NCI-H1092 treated with DMSO at 0.1 percent for 48 hours (cell line): ENCODE measurements at regions not wholly inside any gene's neighbourhood (a gene's known extent, or its start where the extent isn't known, plus 50 kb on each side); places are given as distances from the start of the nearest gene placed in this dataset.
"Not testable (repeated sequence)": the region's sequence is repeated elsewhere in the genome, so short reads cannot be mapped to it uniquely, and the experiment has no call there.

Experiments used
- DNase-seq: peaks from one replicate; lab custom pipeline; 2025; lab: John Stamatoyannopoulos, UW

DNA sequence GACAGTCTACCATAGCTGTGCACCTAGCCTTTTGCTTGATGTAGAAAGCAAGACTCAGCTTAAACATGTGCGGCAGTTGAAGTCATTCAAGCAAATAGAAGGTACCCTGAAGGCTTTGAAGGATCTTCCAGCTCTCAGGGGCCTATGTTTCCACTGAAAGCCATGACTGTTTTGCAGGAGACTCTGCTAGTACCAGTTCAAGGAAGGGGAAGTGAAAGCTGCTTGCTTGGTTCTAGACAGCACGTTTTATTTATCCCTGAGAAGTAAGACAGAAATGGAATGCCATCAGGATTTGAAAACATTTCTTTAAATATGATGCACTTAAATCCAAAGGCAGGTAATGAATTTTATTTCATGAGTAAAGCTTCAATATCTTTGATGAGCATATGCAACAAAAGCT lies 311.4 kb downstream of the PDCD6IP start:
- DNase-seq: no peak

DNA sequence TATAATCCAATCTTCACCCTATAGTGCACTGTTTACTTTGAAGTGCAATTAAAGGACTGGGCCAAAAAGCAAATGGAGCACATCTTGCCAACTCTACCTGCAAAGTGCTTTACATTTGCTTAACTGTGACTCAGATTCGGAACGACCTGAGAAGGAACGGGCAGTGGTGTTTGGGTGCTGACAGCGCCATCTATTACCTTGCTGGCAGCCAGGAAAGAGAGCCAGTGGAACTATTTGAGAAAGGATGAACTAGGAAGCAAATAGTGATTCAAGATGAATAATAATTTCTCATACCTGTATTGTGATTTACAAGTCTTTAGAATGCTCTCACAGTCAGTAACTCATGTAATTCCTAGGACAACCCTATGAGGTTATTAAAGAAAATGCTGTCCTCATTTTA lies 312.9 kb downstream of the PDCD6IP start:
- DNase-seq: no peak

DNA sequence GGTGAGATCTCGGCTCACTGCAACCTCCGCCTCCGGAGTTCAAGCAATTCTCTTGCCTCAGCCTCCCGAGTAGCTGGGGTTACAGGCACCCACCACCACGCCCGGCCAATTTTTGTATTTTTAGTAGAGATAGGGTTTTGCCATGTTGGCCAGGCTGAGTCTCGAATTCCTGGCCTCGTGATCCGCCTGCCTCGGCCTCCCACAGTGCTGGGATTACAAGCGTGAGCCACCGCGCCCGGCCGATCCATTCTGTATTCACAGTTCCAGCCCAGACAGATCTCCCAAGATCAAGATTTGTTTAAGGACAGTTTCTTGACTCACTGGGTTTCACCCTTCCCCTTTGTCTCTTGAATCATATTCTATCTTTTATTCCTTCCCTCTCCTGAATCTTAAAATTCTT lies 313.8 kb downstream of the PDCD6IP start:
- DNase-seq: not testable (repeated sequence)

DNA sequence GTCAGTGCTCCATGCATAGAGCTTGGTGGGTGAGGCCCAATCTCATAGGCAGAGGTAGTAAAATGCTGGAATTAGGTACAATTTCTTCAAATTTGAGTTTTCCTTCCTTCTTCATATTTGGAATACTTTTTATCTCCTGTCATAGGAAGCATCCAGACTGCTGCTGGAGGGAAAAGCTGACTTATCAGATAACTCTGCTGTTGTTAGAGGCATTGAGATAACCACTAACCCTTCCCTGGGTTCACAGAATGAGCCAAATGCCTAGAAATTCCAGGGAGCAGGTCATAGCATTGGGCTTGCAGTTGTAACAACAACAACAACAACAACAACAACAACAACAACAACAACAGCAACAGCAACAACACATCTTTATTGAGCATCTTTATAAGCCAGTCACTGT lies 332.7 kb downstream of the PDCD6IP start:
- DNase-seq: no peak

DNA sequence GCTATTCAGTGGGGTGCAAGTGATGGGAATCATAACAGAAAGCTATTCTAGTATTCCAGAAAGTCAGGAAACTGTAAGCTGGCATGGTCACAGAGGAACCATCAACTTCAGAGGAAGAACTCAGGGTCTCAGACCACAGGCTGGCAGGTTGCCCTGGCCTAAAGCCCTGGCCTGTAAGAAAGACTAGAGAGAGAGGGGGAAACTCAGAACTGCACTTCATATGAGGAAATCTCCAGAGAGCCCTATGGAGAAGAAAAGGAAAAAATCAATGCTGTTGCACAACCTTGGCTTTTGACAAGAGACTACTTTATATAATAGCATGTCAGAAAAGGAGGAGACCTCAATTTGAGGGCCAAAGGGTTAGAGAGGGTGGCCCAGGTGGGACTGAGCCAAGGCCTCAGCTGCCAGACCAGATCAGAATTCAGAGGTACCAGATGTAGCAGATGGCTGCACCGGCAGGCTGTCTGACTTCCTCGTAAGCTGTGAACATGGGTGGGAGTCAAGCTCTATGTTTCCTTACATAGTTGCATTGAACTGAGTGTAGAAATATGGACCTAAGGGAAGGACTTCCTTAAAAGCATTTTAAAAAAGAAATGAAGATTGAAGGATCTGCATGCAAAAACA lies 333.8 kb downstream of the PDCD6IP start:
- DNase-seq: no peak

DNA sequence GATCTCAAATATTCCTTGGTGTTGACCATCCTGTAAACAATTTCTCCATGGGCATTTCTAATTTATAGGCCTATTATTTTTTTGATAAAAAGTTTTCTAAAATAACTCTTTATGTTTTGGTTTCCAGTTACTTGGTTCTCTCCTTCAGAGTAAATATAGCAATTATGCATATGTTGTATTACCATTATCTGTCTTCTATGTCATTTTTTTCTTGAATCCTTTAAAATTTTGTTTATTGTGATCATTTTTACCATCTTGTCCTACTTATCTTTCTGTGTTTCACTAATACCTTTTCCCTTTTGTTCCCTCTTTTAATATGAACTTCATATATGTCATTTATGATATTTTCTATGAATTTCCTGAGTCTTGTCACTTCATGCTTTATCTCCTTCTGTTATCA lies 341.1 kb downstream of the PDCD6IP start:
- no peak for DNase-seq

DNA sequence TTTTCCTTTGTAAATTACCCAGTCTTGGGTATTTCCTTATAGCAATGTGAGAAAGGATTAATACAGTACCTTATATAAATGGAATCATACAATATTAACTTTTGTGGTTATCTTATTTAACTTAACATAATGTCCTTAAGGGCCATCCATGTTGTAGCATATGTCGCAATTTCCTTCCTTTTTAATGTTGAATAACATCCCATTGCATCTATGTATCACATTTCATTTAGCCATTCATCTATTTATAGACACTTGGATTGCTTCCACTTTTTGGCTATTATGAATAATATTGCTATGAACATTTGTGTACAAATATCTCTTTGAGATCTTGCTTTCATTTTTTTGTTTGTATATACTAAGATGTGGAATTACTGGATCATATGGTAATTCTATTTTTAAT lies 342.2 kb downstream of the PDCD6IP start:
- DNase-seq: no peak

DNA sequence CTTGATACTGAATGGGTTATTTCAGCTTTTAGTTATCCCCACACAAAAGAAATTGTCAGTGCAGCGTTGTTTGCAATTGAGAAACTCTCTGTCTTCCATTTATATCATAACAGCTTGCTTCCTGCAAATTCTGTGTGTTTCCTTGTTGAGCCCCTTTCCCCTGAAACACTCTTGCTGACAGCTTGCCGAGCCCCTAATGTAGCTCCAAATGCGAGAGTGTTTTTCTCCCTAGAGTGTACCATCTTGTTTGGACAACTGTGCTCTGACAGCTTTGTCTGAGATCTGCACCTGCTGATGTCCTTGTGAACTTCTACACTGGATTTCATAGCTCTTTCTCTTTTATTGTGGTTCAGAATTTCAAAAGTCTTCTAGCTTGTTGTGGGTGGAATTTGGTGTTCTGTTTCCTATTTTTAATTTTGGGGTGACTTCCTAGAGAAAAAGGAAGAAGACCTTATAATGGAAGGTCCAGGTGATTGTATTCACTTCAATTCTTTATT lies 343.5 kb downstream of the PDCD6IP start:
- peak; percentile 16 for DNase-seq

DNA sequence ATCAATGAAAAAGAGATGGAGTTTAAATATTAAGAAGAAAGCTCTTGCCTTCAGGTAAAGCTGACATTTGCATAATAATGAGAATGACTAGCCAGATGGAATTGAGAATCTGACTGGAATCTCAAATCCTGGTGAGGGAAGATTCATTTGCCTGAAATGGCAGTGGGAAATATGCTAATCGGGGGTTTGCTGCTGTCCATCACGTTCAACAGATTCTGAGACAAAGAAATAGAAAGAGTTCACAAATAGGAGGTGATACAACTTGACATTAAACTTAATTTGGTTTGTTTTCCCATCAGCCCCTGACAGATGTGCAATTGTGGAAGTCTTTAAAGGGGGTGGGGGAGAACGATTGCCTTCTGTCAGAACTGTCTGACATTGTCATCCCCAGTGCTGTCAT lies 347.4 kb downstream of the PDCD6IP start:
- no peak for DNase-seq

DNA sequence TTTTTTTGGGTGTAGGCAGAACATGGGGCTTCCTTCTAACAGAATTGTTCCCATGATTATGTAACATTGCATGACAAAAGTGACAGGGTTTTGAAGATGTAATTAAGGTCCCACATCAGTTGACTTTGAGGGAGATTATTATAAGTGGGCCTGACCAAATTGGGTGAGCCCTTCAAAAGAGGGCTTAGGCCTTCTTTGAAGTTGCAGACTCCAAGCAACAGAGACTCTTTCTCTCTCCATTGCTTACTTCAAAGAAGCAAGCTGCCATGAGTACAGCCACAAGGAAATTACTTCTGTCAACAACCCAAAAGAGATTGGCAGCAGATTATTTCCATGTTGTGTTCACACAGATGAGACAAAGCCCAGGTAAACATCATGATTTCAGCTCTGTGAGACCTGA lies 348.2 kb downstream of the PDCD6IP start:
- no peak for DNase-seq

DNA sequence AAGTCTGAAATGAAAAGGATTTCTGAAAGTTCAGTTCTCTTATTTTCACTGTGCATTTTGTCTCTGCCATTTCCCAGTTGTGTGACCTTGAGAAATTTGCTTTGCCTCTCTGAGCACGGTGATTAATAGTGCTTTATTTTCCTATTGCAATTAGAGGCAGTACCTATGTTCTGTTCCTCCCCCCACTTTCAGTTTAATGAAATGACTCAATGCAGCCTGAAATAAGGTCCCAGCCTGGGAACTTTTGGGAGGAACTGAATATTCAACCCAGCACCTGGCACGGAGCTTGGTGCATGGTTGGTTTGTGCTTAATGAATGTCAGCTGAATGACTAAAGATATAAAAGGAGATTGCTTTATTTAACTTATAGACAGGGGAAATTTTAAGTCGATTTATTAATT lies 352.6 kb downstream of the PDCD6IP start:
- no peak for DNase-seq

DNA sequence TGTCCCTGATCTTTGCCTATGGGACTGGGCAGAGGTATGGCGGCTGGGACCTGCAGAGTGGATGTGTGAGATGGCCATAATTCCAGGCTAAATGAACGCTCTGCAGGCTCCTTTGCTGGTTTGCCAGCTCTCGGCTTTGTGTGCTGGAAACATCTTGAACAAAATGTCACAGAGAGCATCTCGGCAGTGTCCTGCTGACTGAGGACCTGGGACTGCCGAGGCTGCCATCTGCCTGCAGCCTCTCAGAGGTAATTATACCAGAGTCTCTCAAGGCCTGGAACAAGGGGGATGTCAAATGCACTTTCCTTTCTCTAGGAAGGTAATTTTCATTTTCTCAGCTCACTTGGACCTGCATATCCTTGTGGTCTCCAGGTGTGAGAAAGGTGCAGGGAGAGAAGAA lies 354.2 kb downstream of the PDCD6IP start:
- no peak for DNase-seq

DNA sequence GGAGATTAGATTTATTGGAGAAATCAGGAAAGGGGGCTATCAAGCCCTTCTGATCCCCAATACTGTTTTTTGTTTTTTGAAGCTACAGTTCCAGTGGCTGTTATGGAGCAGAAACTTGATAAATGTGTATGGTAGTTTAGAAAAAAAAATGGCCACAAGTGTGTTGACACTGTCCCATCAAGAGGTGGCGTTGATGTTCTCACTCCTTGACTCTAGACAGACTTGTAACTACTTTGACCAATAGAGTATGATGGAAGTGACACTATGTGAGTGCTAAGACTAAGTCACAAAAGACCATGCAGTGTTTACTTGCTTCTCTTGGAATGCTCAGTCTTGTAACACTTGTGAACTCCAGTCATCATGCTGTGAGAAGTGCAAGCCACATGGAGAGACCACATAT lies 356.7 kb downstream of the PDCD6IP start:
- no peak for DNase-seq

DNA sequence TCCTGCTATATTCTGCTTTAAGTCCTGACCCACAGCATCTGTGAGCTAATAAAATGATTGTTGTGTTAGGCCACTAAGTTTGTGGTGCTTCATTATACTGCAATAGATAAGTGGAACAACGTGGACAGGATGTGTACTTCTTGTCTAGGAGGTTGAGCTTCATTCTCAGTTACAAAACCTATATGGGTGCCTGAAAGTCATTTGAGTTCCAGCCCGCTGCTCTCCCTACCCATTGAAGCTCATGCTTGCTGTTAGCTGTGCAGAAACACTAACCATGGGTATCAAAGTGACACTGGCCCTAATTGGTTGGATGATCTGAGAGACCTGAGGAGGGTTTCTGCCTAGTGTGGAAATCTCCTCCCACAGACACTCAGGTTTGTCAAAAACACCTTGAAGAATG lies 357.2 kb downstream of the PDCD6IP start:
- DNase-seq: no peak

DNA sequence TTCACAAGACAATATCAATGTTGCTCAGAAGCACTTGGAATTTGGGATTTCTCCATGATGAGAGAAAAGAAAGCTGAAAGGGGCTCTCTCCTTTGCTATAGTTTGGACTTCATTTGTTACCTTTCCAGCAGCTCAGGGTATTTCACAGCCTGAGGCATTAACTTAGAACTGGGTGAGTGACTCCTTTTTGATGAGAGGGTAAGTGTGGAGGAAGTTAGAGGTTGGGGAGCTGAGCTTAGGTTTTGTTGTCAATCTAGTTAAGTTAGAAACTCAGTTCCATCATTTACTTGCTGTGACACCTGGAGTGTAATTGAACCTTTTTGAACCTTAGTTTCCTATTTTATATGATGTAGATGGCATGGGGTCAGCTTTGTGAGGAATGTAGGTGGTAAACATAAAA lies 359.1 kb downstream of the PDCD6IP start:
- no peak for DNase-seq

DNA sequence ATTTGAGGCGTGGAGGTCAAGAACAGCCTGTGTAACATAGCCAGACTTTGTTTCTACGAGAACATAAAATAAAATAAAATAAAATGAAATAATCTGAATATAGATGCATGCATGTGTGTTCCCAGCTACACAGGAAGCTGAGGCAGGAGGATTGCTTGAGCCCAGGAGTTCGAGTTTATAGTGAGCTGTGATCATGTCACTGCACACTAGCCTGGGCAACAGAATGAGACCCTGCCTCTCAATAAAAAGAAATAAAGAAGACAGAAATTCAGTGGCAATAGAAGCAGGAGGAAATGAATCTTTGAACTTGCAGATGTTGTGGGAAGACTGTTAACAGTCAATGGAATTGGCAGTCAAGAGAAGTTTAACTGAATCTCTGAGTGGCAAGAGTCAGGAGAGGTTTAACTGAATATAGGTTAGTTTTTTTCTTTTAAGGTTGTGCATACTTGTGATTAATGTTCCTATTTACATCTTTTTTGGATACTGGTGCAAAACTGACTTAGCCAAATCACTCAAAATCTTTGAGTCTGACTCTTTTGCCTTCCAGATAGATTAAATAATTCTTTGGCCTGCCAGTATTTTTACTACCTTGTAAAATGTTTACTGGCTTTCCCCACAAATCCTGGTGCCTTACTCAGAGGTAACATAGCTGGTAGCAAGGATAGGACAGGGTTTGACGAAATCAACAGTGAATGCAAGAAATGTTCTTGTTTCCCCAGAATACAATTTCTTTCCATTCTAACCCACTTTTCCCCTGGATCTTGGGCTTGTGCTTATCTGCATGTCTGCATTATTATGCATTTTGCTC lies 361.4 kb downstream of the PDCD6IP start:
- no peak for DNase-seq

DNA sequence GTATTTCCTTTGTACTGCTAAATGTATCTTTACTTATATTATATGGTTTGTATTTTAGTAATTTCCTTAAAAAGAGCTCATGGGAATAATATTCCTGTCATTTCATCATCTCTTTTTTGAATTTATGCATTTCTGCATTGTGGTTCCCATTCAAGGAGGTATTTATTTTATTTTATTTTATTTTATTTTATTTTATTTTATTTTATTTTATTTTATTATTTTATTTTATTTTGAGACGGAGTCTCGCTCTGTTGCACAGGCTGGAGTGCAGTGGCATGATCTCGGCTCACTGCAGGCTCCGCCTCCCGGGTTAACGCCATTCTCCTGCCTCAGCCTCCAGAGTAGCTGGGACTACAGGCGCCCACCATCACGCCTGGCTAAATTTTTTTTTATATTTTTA lies 371.2 kb downstream of the PDCD6IP start:
- not testable (repeated sequence) for DNase-seq

DNA sequence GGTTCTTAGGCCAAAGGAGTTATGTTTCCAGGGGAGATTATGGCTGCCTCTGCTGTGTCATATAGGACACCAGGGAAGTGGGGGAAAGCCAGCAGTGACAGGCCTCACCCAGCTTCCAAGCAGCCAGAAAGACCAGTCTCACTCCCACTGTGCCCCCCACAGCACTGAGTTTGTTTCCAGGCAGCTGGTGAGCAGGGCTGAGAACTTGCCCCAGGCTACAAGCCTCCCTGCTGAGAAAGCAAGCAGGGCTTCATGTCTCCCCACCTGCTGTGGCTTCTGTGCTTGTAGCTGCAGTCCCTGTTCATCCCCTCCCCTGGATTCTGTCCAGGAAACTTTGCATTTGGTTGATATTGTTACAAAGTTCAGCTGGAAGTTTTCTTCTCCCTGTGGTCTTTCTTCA lies 376.3 kb downstream of the PDCD6IP start:
- no peak for DNase-seq

DNA sequence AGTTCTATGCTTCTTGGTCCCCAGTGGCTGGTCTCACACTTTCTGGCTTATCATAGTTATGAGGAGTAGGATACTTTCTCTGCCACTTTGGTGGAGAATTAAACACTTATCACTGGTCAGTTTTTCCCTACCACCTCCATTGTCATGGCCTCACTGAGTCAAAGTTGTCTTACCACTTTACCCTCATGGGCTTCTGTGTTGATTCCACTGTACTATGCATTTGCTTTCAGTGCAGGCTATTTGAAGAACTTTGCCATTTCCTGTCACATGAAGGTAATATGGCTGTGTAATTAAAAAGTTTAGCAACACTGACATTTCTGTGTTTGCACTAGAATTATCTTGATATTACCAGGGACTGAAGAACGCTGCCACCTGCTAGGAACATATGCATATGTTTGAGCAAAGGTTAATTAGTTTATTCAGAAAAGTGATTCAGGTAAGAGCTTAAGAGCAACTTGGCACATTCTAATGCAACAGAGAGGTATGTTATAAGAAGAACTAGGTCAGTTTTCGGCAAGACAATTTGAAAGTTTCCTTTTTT lies 377.3 kb downstream of the PDCD6IP start:
- DNase-seq: no peak

DNA sequence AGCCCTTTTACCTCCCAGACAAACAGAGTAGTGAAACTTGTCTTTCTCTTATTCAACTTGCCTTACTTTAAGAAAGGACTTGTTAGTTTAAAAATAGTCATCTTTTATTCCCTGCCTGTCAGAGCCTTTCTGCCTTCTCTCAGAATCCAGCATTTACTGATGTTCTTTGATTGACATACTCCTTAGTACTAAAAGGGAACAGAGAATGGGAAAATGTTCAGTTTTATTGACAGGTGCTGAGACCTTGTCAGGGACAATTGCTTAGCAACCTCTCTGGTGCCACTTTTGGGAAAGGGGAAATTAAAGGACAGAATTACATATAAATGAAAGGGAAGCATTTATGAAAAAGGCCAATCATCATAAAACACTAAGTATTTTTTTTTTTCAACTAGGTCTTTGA lies 378.3 kb downstream of the PDCD6IP start:
- no peak for DNase-seq

DNA sequence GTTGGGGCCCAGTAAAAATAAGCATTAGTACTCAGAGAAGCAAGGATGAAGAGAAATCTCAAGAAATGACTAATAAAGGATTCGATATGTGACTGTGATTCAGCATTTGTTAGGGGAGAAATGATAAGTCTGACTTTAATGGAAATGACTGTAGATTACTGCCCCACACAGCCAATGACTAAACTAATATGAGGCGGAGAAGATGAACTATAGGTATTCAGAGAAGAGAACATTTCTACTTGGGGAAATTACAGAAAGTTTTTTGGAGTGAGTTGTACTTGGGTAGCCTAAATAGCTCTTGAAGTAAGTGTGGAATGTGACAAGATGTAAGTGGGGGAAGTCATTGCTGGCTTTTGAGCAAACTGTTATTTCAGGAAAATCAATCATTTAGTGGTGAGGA lies 380.0 kb downstream of the PDCD6IP start:
- DNase-seq: no peak

DNA sequence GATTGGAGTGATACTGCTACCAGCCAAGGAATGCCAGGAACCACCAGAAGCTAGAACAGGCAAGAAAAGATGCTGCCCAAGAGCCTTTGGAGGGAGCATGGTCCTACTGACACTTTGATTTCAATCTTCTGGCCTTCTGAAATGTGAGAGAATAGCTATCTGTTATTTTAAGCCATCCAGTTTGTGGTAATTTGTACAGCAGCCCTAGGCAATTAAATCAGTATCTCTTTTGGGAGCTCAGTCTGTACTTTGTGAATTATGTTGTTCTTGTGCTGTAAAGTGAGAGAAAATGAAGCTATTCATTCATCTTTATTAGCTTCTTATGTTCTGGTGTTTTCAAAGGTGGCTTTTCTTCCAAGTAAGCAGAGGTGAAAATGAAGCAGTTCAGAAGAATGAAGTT lies 381.3 kb downstream of the PDCD6IP start:
- DNase-seq: no peak

DNA sequence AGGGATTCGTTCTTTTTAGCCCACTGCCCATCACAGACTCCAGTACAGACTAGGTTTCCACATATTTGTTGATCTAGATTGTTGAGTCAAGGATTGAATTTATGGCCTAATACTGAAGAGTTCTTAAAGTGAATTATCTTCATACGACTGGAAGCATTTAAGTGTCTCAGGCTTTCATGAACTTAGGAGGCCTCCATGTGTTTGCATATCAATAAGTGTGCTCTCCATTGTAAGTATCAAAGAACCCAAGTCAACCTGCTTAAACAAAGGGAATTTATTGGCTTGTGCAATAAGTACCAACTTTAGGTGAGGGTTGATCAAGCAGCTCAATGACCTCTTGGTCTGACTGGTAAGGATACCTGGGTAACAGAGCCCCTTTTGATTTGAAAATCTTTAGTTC lies 382.1 kb downstream of the PDCD6IP start:
- no peak for DNase-seq
